ENCODE measurements at regions not wholly inside any gene's neighbourhood (a gene's known extent, or its start where the extent isn't known, plus 50 kb on each side); places are given as distances from the start of the nearest gene placed in this dataset.

- H3K4me2 ChIP-seq (ENCODE audit: low read length), result no peak overlapping the region
- no peak overlapping the region for H2BK5ac ChIP-seq (ENCODE audit: low read depth, low read length, poor library complexity)
- no peak overlapping the region for H3K27ac ChIP-seq (ENCODE audit: low read depth, low read length)
- H2BK12ac ChIP-seq (ENCODE audit: low read length), result no peak overlapping the region
- H3K27me3 ChIP-seq (ENCODE audit: insufficient read depth, low read length), result no peaks in the 10 kb centered on the region
- no peaks in the 10 kb centered on the region for H3K79me1 ChIP-seq (ENCODE audit: low read length)
- no peak for DNase-seq
- no peaks in the 10 kb centered on the region for H3K36me3 ChIP-seq (ENCODE audit: control insufficient read depth in 1 of 2, insufficient read depth in 2 of 2, low read length in 2 of 2)
- no peak overlapping the region for H3K9ac ChIP-seq (ENCODE audit: low read length)
- no peak overlapping the region for H3K23ac ChIP-seq (ENCODE audit: low read length)
- H3K18ac ChIP-seq (ENCODE audit: low read length), result no peak overlapping the region
- H3K4me1 ChIP-seq (ENCODE audit: control insufficient read depth in 1 of 2, insufficient read depth in 2 of 2, low read length in 2 of 2), result no peaks in the 10 kb centered on the region
- WGBS (ENCODE audit: extremely low coverage, insufficient coverage, insufficient read length), result no CpG with 5 or more reads among the region's 5 CpGs
- H3K79me2 ChIP-seq (ENCODE audit: control insufficient read depth, insufficient read depth, low read length, poor library complexity), result no peaks in the 10 kb centered on the region
- H3K4me3 ChIP-seq (ENCODE audit: low read depth, low read length), result no peak overlapping the region
- H2BK120ac ChIP-seq (ENCODE audit: insufficient read depth, low read length, poor library complexity), result no peak overlapping the region
- no peak overlapping the region for H4K8ac ChIP-seq (ENCODE audit: low read depth, low read length)
- H2AFZ ChIP-seq (ENCODE audit: insufficient read depth, low read length, poor library complexity), result no peak overlapping the region
- H3K4ac ChIP-seq (ENCODE audit: low read depth, low read length), result no peak overlapping the region
- H4K12ac ChIP-seq (ENCODE audit: low read depth, low read length), result no peak overlapping the region
- H3K9me3 ChIP-seq (ENCODE audit: insufficient read depth, low read depth, low read length), result no peaks in the 10 kb centered on the region
- H4K91ac ChIP-seq (ENCODE audit: low read depth, low read length), result no peak overlapping the region
- no peak overlapping the region for H2AK5ac ChIP-seq (ENCODE audit: low read length)
- H3K14ac ChIP-seq (ENCODE audit: low read length), result no peak overlapping the region
These were observed 103.7 kb upstream of the CLDN14 start for GRCh38 chr21:36583591-36583990.

- WGBS (ENCODE audit: extremely low coverage, insufficient coverage, insufficient read length), result no CpG with 5 or more reads among the region's 6 CpGs
- Histone ChIP-seq H3K79me2 (ENCODE audit: control insufficient read depth, insufficient read depth, low read length, poor library complexity) (no peaks in the 10 kb centered on the region), H3K14ac (ENCODE audit: low read length) (no peak overlapping the region)
These were observed 105.3 kb upstream of the CLDN14 start for GRCh38 chr21:36584980-36585940.

GRCh38 chr21:36587388-36587787 lies 107.5 kb upstream of the CLDN14 start:
- Histone ChIP-seq H3K4me2 (ENCODE audit: low read length) (no peak overlapping the region), H2AK5ac (ENCODE audit: low read length) (no peak overlapping the region), H3K23ac (ENCODE audit: low read length) (no peak overlapping the region), H3K79me1 (ENCODE audit: low read length) (no peaks in the 10 kb centered on the region), H2AFZ (ENCODE audit: insufficient read depth, low read length, poor library complexity) (no peak overlapping the region), H3K9me3 (ENCODE audit: insufficient read depth, low read depth, low read length) (no peaks in the 10 kb centered on the region), H3K79me2 (ENCODE audit: control insufficient read depth, insufficient read depth, low read length, poor library complexity) (no peaks in the 10 kb centered on the region), H4K91ac (ENCODE audit: low read depth, low read length) (no peak overlapping the region), H3K27me3 (ENCODE audit: insufficient read depth, low read length) (no peaks in the 10 kb centered on the region), H4K12ac (ENCODE audit: low read depth, low read length) (no peak overlapping the region), H2BK120ac (ENCODE audit: insufficient read depth, low read length, poor library complexity) (no peak overlapping the region), H3K14ac (ENCODE audit: low read length) (no peak overlapping the region), H4K8ac (ENCODE audit: low read depth, low read length) (no peak overlapping the region), H3K9ac (ENCODE audit: low read length) (no peak overlapping the region), H3K27ac (ENCODE audit: low read depth, low read length) (no peak overlapping the region), H3K18ac (ENCODE audit: low read length) (no peak overlapping the region), H2BK12ac (ENCODE audit: low read length) (no peak overlapping the region), H2BK5ac (ENCODE audit: low read depth, low read length, poor library complexity) (no peak overlapping the region), H3K4ac (ENCODE audit: low read depth, low read length) (no peak overlapping the region), H3K4me1 (ENCODE audit: control insufficient read depth in 1 of 2, insufficient read depth in 2 of 2, low read length in 2 of 2) (no peaks in the 10 kb centered on the region), H3K4me3 (ENCODE audit: low read depth, low read length) (no peak overlapping the region), H3K36me3 (ENCODE audit: control insufficient read depth in 1 of 2, insufficient read depth in 2 of 2, low read length in 2 of 2) (no peaks in the 10 kb centered on the region)
- no CpG with 5 or more reads among the region's 8 CpGs for WGBS (ENCODE audit: extremely low coverage, insufficient coverage, insufficient read length)
- peak in 1 of 2 donors; percentile 6 for DNase-seq

More at GRCh38 chr21:36584980-36585940, 105.3 kb upstream of the CLDN14 start:
- Histone ChIP-seq H2BK5ac (ENCODE audit: low read depth, low read length, poor library complexity) (no peak overlapping the region), H3K4ac (ENCODE audit: low read depth, low read length) (no peak overlapping the region), H3K9ac (ENCODE audit: low read length) (no peak overlapping the region), H4K8ac (ENCODE audit: low read depth, low read length) (no peak overlapping the region), H2AFZ (ENCODE audit: insufficient read depth, low read length, poor library complexity) (no peak overlapping the region), H3K79me1 (ENCODE audit: low read length) (no peaks in the 10 kb centered on the region), H3K18ac (ENCODE audit: low read length) (no peak overlapping the region), H4K12ac (ENCODE audit: low read depth, low read length) (no peak overlapping the region), H3K27ac (ENCODE audit: low read depth, low read length) (no peak overlapping the region), H3K9me3 (ENCODE audit: insufficient read depth, low read depth, low read length) (no peaks in the 10 kb centered on the region), H3K4me1 (ENCODE audit: control insufficient read depth in 1 of 2, insufficient read depth in 2 of 2, low read length in 2 of 2) (no peaks in the 10 kb centered on the region), H3K36me3 (ENCODE audit: control insufficient read depth in 1 of 2, insufficient read depth in 2 of 2, low read length in 2 of 2) (no peaks in the 10 kb centered on the region), H2AK5ac (ENCODE audit: low read length) (no peak overlapping the region), H4K91ac (ENCODE audit: low read depth, low read length) (no peak overlapping the region), H3K23ac (ENCODE audit: low read length) (no peak overlapping the region), H3K27me3 (ENCODE audit: insufficient read depth, low read length) (no peaks in the 10 kb centered on the region), H3K4me2 (ENCODE audit: low read length) (no peak overlapping the region), H2BK120ac (ENCODE audit: insufficient read depth, low read length, poor library complexity) (no peak overlapping the region), H2BK12ac (ENCODE audit: low read length) (no peak overlapping the region), H3K4me3 (ENCODE audit: low read depth, low read length) (no peak overlapping the region)
- no peak for DNase-seq

GRCh38 chr21:36589352-36589971 lies 109.5 kb upstream of the SIM2 start:
- no peak overlapping the region for H3K14ac ChIP-seq (ENCODE audit: low read length)
- H3K4me1 ChIP-seq (ENCODE audit: control insufficient read depth in 1 of 2, insufficient read depth in 2 of 2, low read length in 2 of 2), result no peaks in the 10 kb centered on the region
- no peak overlapping the region for H4K12ac ChIP-seq (ENCODE audit: low read depth, low read length)
- no peaks in the 10 kb centered on the region for H3K27me3 ChIP-seq (ENCODE audit: insufficient read depth, low read length)
- no peak overlapping the region for H2BK120ac ChIP-seq (ENCODE audit: insufficient read depth, low read length, poor library complexity)
- no peak overlapping the region for H2AK5ac ChIP-seq (ENCODE audit: low read length)
- no peaks in the 10 kb centered on the region for H3K36me3 ChIP-seq (ENCODE audit: control insufficient read depth in 1 of 2, insufficient read depth in 2 of 2, low read length in 2 of 2)
- no peak overlapping the region for H3K23ac ChIP-seq (ENCODE audit: low read length)
- no peak overlapping the region for H4K91ac ChIP-seq (ENCODE audit: low read depth, low read length)
- H3K9me3 ChIP-seq (ENCODE audit: insufficient read depth, low read depth, low read length), result peaks cover 2% of the 10 kb centered on the region
- H4K8ac ChIP-seq (ENCODE audit: low read depth, low read length), result no peak overlapping the region
- WGBS (ENCODE audit: extremely low coverage, insufficient coverage, insufficient read length), result no CpG with 5 or more reads among the region's 10 CpGs
- H3K4me3 ChIP-seq (ENCODE audit: low read depth, low read length), result no peak overlapping the region
- H3K18ac ChIP-seq (ENCODE audit: low read length), result no peak overlapping the region
- peak; percentile 31 to 66 for DNase-seq
- no peak overlapping the region for H2AFZ ChIP-seq (ENCODE audit: insufficient read depth, low read length, poor library complexity)
- no peaks in the 10 kb centered on the region for H3K79me1 ChIP-seq (ENCODE audit: low read length)
- H3K4me2 ChIP-seq (ENCODE audit: low read length), result no peak overlapping the region
- H3K9ac ChIP-seq (ENCODE audit: low read length), result no peak overlapping the region
- no peak overlapping the region for H3K4ac ChIP-seq (ENCODE audit: low read depth, low read length)
- H2BK5ac ChIP-seq (ENCODE audit: low read depth, low read length, poor library complexity), result no peak overlapping the region
- no peak overlapping the region for H2BK12ac ChIP-seq (ENCODE audit: low read length)
- no peaks in the 10 kb centered on the region for H3K79me2 ChIP-seq (ENCODE audit: control insufficient read depth, insufficient read depth, low read length, poor library complexity)
- no peak overlapping the region for H3K27ac ChIP-seq (ENCODE audit: low read depth, low read length)

All from trophoblast cell (in vitro differentiated cells and primary cell).